Esophagus muscularis mucosa (tissue), 4 donors: ENCODE measurements at regions not wholly inside any gene's neighbourhood (a gene's known extent, or its start where the extent isn't known, plus 50 kb on each side); places are given as distances from the start of the nearest gene placed in this dataset.

Source experiments
- DNase-seq: peaks from one replicate; pipeline ENCODE4 v3.0.0-alpha.2; 2017; ENCODE audit errors: extremely low spot score
- H3K27ac ChIP-seq, 4 donors: fragments of 200-600 bp; sonication (generic); replicated peaks in 1 of 4; 1 replicate in 3 of 4; 2 replicates in 1 of 4; pipeline ENCODE4 v1.5.1; 2016 to 2019; ENCODE audit warnings: mild to moderate bottlenecking in 1 of 4
- H3K27me3 ChIP-seq, 4 donors: fragments of 200-600 bp; sonication (generic); one replicate each; pipeline versions ENCODE4 v1.5.1 to v1.6.0; 2016 to 2019
- H3K36me3 ChIP-seq, 4 donors: fragments of 200-600 bp; sonication (generic); one replicate each; pipeline ENCODE4 v1.5.1; 2016 to 2019
- H3K4me1 ChIP-seq, 4 donors: fragments of 200-600 bp; sonication (generic); one replicate each; pipeline ENCODE4 v1.5.1; 2016 to 2019
- H3K4me3 ChIP-seq, 4 donors: fragments of 200-600 bp; sonication (generic); 1 replicate in 2 of 4; 2 replicates in 2 of 4; pipeline ENCODE4 v1.5.1; 2016 to 2019; ENCODE audit warnings: mild to moderate bottlenecking in 4 of 4, moderate library complexity in 1 of 4
- H3K9me3 ChIP-seq, 4 donors: fragments of 200-600 bp; sonication (generic); 1 replicate in 3 of 4; 2 replicates in 1 of 4; pipeline ENCODE4 v1.5.1; 2016 to 2019
- CTCF ChIP-seq, 3 experiments: fragments of 200-600 bp in 2 of 3; fragments of 450-650 bp in 1 of 3; sonication (generic) in 2 of 3; IDR thresholded peaks; one replicate each; pipeline ENCODE4 v1.5.1; 2017 to 2019; ENCODE audit warnings: antibody characterized with exemption in 3 of 3, mild to moderate bottlenecking in 2 of 3, moderate library complexity in 1 of 3
- EP300 ChIP-seq: sonication (generic); formaldehyde crosslinking; IDR thresholded peaks from one replicate; pipeline ENCODE4 v1.6.1; 2017; ENCODE audit warnings: antibody characterized with exemption
- POLR2A ChIP-seq: fragments of 450-650 bp; IDR thresholded peaks from one replicate; pipeline ENCODE4 v1.6.1; 2017; ENCODE audit warnings: antibody characterized with exemption, moderate library complexity, mild to moderate bottlenecking, low read depth
- POLR2AphosphoS5 ChIP-seq, 2 donors: sonication (generic); formaldehyde crosslinking; IDR thresholded peaks; one replicate each; pipeline ENCODE4 v1.6.1; 2017; ENCODE audit warnings: antibody characterized with exemption in 2 of 2
- WGBS: methylation state at CpG from one replicate; pipeline ENCODE4 v1.1.5; 2018; 5-methylcytosine and 5-hydroxymethylcytosine counted together
- intact Hi-C: fragments of 100-400 bp; cut with DNase I; formaldehyde crosslinking; loops from one replicate; pipeline ENCODE4 v1.15.1; 2023

GRCh38 chr5:52502460-52502999, 285.2 kb upstream of the ITGA1 start:
- H3K27ac ChIP-seq: no peak overlapping the region
- peaks cover 0 to 29% (median 13%) of the 10 kb centered on the region in 4 donors for H3K4me1 ChIP-seq
- 94% methylated on average over 5 of the region's 5 CpGs for WGBS
- no peak for TF ChIP-seq CTCF (IDR thresholded peaks at IDR 0.05)
- no peak for TF ChIP-seq POLR2AphosphoS5 (IDR thresholded peaks at IDR 0.05)
- TF ChIP-seq POLR2A: no peak
- TF ChIP-seq EP300: no peak
- H3K27me3 ChIP-seq: no peaks in the 10 kb centered on the region
- DNase-seq: no peak
- H3K9me3 ChIP-seq: no peaks in the 10 kb centered on the region
- no peak overlapping the region for H3K4me3 ChIP-seq
- no peaks in the 10 kb centered on the region for H3K36me3 ChIP-seq
- intact Hi-C loops: no loop called here

- H3K36me3 ChIP-seq: no peaks in the 10 kb centered on the region
- no peaks in the 10 kb centered on the region for H3K9me3 ChIP-seq
- H3K27ac ChIP-seq: no peak overlapping the region
- H3K4me3 ChIP-seq: no peak overlapping the region
- WGBS: 80% methylated on average over 6 of the region's 6 CpGs
- intact Hi-C loops: no loop called here
- H3K4me1 ChIP-seq: peaks cover 0 to 29% (median 11%) of the 10 kb centered on the region in 4 donors
- TF ChIP-seq CTCF (IDR thresholded peaks at IDR 0.05): no peak
- no peak for TF ChIP-seq POLR2AphosphoS5 (IDR thresholded peaks at IDR 0.05)
- no peak for TF ChIP-seq EP300
- no peak for TF ChIP-seq POLR2A
- no peak for DNase-seq
- no peaks in the 10 kb centered on the region for H3K27me3 ChIP-seq
Observed at GRCh38 chr5:52504584-52505240, 283.0 kb upstream of the ITGA1 start.

- Histone ChIP-seq H3K9me3 (peaks cover 0 to 4% (median 0%) of the 10 kb centered on the region in 4 donors), H3K4me1 (no peaks in the 10 kb centered on the region), H3K36me3 (no peaks in the 10 kb centered on the region), H3K4me3 (no peak overlapping the region), H3K27me3 (no peaks in the 10 kb centered on the region), H3K27ac (no peak overlapping the region)
- DNase-seq: no peak
- TF ChIP-seq POLR2AphosphoS5 (IDR thresholded peaks at IDR 0.05): no peak
- no peak for TF ChIP-seq EP300
- TF ChIP-seq CTCF (IDR thresholded peaks at IDR 0.05): no peak
- TF ChIP-seq POLR2A: no peak
- intact Hi-C loops: no loop called here
- 94% methylated on average over 16 of the region's 18 CpGs for WGBS
Observed at GRCh38 chr5:52517667-52518066, 270.0 kb upstream of the ITGA1 start.

GRCh38 chr5:52520171-52520570, 267.5 kb upstream of the ITGA1 start:
- Histone ChIP-seq H3K4me3 (no peak overlapping the region), H3K27me3 (no peaks in the 10 kb centered on the region), H3K27ac (no peak overlapping the region), H3K9me3 (no peaks in the 10 kb centered on the region), H3K36me3 (no peaks in the 10 kb centered on the region), H3K4me1 (no peaks in the 10 kb centered on the region)
- WGBS: 91% methylated on average over 3 of the region's 3 CpGs
- no peak for TF ChIP-seq POLR2AphosphoS5 (IDR thresholded peaks at IDR 0.05)
- TF ChIP-seq EP300: no peak
- TF ChIP-seq CTCF (IDR thresholded peaks at IDR 0.05): no peak
- TF ChIP-seq POLR2A: no peak
- intact Hi-C loops: no loop called here
- DNase-seq: no peak

- no peaks in the 10 kb centered on the region for H3K27me3 ChIP-seq
- no peaks in the 10 kb centered on the region for H3K36me3 ChIP-seq
- H3K4me3 ChIP-seq: no peak overlapping the region
- intact Hi-C loops: no loop called here
- no peaks in the 10 kb centered on the region for H3K4me1 ChIP-seq
- WGBS: 82% methylated on average over 4 of the region's 4 CpGs
- no peak overlapping the region for H3K27ac ChIP-seq
- no peak for DNase-seq
- TF ChIP-seq CTCF (IDR thresholded peaks at IDR 0.05): no peak
- no peak for TF ChIP-seq EP300
- no peak for TF ChIP-seq POLR2A
- TF ChIP-seq POLR2AphosphoS5 (IDR thresholded peaks at IDR 0.05): no peak
- H3K9me3 ChIP-seq: no peaks in the 10 kb centered on the region
Observed at GRCh38 chr5:52521236-52521635, 266.5 kb upstream of the ITGA1 start.
